Upper lobe of left lung (tissue), 6 donors: ENCODE measurements at regions not wholly inside any gene's neighbourhood (a gene's known extent, or its start where the extent isn't known, plus 50 kb on each side); places are given as distances from the start of the nearest gene placed in this dataset.

Experiments
- ATAC-seq, 2 donors: fragments of 200-7000 bp; cut with Tn5 transposase; one replicate each; pipeline ENCODE4 v1.9.1; 2022; ENCODE audit warnings: mild to moderate bottlenecking in 2 of 2, moderate library complexity in 2 of 2; ENCODE audit not compliant: low FRiP score in 2 of 2
- DNase-seq, 2 donors: peaks; one replicate each; pipeline ENCODE4 v3.0.0-alpha.2; 2019 to 2020
- H3K27ac ChIP-seq, 4 donors: fragments of 200-600 bp; sonication (generic); one replicate each; pipeline ENCODE4 v1.5.1; 2016 to 2019
- H3K27me3 ChIP-seq, 4 donors: fragments of 200-600 bp; sonication (generic); one replicate each; pipeline ENCODE4 v1.5.1; 2017 to 2019
- H3K36me3 ChIP-seq, 4 donors: fragments of 200-600 bp; sonication (generic); one replicate each; pipeline ENCODE4 v1.5.1; 2016 to 2019
- H3K4me1 ChIP-seq, 4 donors: fragments of 200-600 bp; sonication (generic); one replicate each; pipeline ENCODE4 v1.5.1; 2018 to 2019
- H3K4me3 ChIP-seq, 4 donors: fragments of 200-600 bp; sonication (generic); one replicate each; pipeline ENCODE4 v1.5.1; 2017 to 2019; ENCODE audit warnings: mild to moderate bottlenecking in 2 of 4, moderate library complexity in 1 of 4
- H3K9me3 ChIP-seq, 4 donors: fragments of 200-600 bp; sonication (generic); one replicate each; pipeline ENCODE4 v1.5.1; 2018 to 2019
- EP300 ChIP-seq, 4 donors: sonication (generic); formaldehyde crosslinking; IDR thresholded peaks; one replicate each; pipeline ENCODE4 v1.5.1; 2017; ENCODE audit warnings: antibody characterized with exemption in 4 of 4, control low read depth in 2 of 4
- POLR2A ChIP-seq, 4 donors: fragments of 450-650 bp; IDR thresholded peaks; one replicate each; pipeline ENCODE4 v1.5.1; 2016 to 2017; ENCODE audit warnings: antibody characterized with exemption in 4 of 4, mild to moderate bottlenecking in 2 of 4
- POLR2AphosphoS5 ChIP-seq, 2 donors: sonication (generic); formaldehyde crosslinking; IDR thresholded peaks; one replicate each; pipeline ENCODE4 v1.5.1; 2017; ENCODE audit warnings: antibody characterized with exemption in 2 of 2
- WGBS, 2 donors: methylation state at CpG; one replicate each; pipeline ENCODE4 v1.1.5; 2017 to 2018; 5-methylcytosine and 5-hydroxymethylcytosine counted together
- TF ChIP-seq, protein P1 (sequence below), 6 experiments: fragments of 450-650 bp in 4 of 6; fragments of 200-600 bp in 2 of 6; sonication (generic) in 2 of 6; IDR thresholded peaks; one replicate each; pipeline ENCODE4 v1.5.1; 2016 to 2019; ENCODE audit warnings: antibody characterized with exemption in 6 of 6
- donor health status: DM: no; HTN: no; CAD: no; lungs with moderate emphysema.
- donor health status: DM: no; HTN: yes; CAD: no; lungs with severe emphysema.

DNA sequence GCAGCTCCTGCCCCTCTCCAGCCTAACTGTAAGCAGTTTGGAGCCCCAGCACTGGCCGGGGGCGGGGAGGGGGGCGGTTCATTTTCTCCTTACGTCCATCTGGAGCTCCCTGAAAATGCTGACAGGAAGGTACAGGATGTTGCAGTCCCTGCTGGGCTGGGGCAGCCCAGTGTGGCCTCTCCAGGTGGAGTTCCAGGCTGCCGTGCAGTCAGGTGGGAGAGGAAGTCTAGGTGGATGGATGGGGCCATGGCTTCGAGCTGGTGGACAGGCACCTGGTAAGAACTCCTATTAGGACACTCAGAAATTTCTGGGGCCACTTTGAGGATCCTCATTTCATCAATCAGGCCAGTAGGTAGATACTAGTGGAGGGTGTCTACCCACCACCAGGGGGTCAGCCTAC is 295.2 kb downstream of the CDH26 start:
- Histone ChIP-seq H3K4me1 (no peaks in the 10 kb centered on the region), H3K27me3 (no peaks in the 10 kb centered on the region), H3K36me3 (no peaks in the 10 kb centered on the region), H3K27ac (no peak overlapping the region), H3K9me3 (no peaks in the 10 kb centered on the region), H3K4me3 (no peak overlapping the region)
- TF ChIP-seq, protein P1, sequence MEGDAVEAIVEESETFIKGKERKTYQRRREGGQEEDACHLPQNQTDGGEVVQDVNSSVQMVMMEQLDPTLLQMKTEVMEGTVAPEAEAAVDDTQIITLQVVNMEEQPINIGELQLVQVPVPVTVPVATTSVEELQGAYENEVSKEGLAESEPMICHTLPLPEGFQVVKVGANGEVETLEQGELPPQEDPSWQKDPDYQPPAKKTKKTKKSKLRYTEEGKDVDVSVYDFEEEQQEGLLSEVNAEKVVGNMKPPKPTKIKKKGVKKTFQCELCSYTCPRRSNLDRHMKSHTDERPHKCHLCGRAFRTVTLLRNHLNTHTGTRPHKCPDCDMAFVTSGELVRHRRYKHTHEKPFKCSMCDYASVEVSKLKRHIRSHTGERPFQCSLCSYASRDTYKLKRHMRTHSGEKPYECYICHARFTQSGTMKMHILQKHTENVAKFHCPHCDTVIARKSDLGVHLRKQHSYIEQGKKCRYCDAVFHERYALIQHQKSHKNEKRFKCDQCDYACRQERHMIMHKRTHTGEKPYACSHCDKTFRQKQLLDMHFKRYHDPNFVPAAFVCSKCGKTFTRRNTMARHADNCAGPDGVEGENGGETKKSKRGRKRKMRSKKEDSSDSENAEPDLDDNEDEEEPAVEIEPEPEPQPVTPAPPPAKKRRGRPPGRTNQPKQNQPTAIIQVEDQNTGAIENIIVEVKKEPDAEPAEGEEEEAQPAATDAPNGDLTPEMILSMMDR (IDR thresholded peaks at IDR 0.05), result no peak
- no peak for TF ChIP-seq POLR2AphosphoS5 (IDR thresholded peaks at IDR 0.05)
- TF ChIP-seq POLR2A (IDR thresholded peaks at IDR 0.05), result no peak
- TF ChIP-seq EP300 (IDR thresholded peaks at IDR 0.05), result no peak
- 77 to 78% methylated on average over 5 to 6 of the region's 6 CpGs for WGBS, 2 donors
- ATAC-seq (no peak), DNase-seq (peak in 1 of 2 donors; percentile 51)

DNA sequence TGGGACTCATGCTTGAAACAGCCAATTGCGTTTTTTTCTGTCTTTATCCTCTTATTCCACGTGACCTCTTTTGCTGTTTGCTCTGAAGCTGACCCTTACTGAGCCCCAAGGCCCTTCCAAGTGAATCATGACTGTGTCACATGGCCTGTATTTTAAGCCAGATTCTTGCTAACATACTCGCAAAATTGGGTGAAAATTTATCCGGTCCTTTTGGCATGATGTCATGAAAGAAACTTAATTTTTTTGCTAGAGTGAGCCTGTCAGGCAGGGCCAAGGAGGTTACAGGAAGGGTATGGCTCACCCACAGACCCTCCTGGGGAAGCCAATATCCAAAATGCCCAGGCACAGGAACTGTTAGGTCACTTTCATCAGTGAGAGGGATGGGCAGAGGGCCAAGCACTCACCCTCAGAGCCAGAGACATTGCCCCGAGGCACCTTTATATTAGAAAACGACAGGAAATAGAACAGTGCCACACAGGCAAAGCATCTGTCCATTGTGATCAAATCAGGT is 296.7 kb downstream of the CDH26 start:
- no peaks in the 10 kb centered on the region for H3K36me3 ChIP-seq
- H3K27me3 ChIP-seq, result no peaks in the 10 kb centered on the region
- H3K4me1 ChIP-seq, result no peaks in the 10 kb centered on the region
- no peak for ATAC-seq
- H3K4me3 ChIP-seq, result no peak overlapping the region
- TF ChIP-seq, protein P1 (IDR thresholded peaks at IDR 0.05), result no peak
- no peak for TF ChIP-seq POLR2A (IDR thresholded peaks at IDR 0.05)
- TF ChIP-seq POLR2AphosphoS5 (IDR thresholded peaks at IDR 0.05), result no peak
- TF ChIP-seq EP300 (IDR thresholded peaks at IDR 0.05), result no peak
- 45 to 51% methylated on average over 6 of the region's 6 CpGs for WGBS, 2 donors
- H3K9me3 ChIP-seq, result no peaks in the 10 kb centered on the region
- no peak overlapping the region for H3K27ac ChIP-seq
- DNase-seq, result no peak

DNA sequence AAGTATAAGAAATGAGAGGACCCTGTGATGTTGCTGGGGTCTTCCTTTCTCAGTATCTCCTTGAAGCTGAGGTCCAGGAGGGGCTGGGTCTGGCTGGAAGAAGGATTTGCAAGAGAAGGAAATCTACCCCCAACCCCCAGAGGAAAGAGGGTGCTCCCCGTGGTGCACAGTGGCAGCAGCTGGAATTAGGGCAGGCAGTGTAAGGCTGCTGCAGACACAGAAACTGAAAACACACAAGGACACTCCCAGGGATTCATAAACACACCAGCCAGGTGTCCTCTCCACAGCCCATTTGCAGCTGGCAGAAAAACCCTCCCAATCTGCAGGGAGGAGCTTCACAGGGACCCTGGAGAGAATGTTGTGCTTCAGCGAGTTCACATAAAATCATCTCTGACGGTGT is 297.2 kb downstream of the CDH26 start:
- 52 to 71% methylated on average over 3 of the region's 3 CpGs for WGBS, 2 donors
- no peak for TF ChIP-seq POLR2AphosphoS5 (IDR thresholded peaks at IDR 0.05)
- TF ChIP-seq POLR2A (IDR thresholded peaks at IDR 0.05), result no peak
- TF ChIP-seq EP300 (IDR thresholded peaks at IDR 0.05), result no peak
- TF ChIP-seq, protein P1 (IDR thresholded peaks at IDR 0.05), result no peak
- ATAC-seq, result no peak
- no peak overlapping the region for H3K4me3 ChIP-seq
- no peak overlapping the region for H3K27ac ChIP-seq
- H3K27me3 ChIP-seq, result no peaks in the 10 kb centered on the region
- no peaks in the 10 kb centered on the region for H3K9me3 ChIP-seq
- DNase-seq, result no peak
- no peaks in the 10 kb centered on the region for H3K4me1 ChIP-seq
- no peaks in the 10 kb centered on the region for H3K36me3 ChIP-seq

DNA sequence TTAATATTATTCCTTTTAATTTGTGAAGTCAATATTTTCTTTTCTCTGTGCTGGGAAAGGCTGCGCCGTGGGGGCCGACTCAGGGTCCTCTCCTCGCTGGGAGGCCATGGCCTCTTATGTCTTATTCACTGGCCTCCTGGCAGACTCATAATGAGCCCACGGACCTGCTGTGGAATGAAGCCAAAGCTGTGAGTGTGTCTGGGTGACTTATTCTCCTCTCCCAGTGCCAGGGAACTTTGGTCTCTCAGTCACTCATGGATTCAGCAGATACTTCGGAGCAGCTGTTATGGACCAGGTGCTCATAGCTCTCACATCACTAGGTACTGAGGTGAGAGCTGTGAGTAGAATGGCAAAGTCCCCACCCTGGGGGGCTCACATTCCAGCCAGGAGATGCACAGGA is 297.6 kb downstream of the CDH26 start:
- ATAC-seq (no peak), DNase-seq (no peak)
- H3K9me3 ChIP-seq, result no peaks in the 10 kb centered on the region
- WGBS, 2 donors, result 83 to 91% methylated on average over 5 to 6 of the region's 6 CpGs
- H3K27ac ChIP-seq, result no peak overlapping the region
- H3K36me3 ChIP-seq, result no peaks in the 10 kb centered on the region
- no peak overlapping the region for H3K4me3 ChIP-seq
- no peaks in the 10 kb centered on the region for H3K27me3 ChIP-seq
- H3K4me1 ChIP-seq, result no peaks in the 10 kb centered on the region
- TF ChIP-seq POLR2AphosphoS5 (IDR thresholded peaks at IDR 0.05), result no peak
- TF ChIP-seq EP300 (IDR thresholded peaks at IDR 0.05), result no peak
- TF ChIP-seq, protein P1 (IDR thresholded peaks at IDR 0.05), result no peak
- no peak for TF ChIP-seq POLR2A (IDR thresholded peaks at IDR 0.05)

DNA sequence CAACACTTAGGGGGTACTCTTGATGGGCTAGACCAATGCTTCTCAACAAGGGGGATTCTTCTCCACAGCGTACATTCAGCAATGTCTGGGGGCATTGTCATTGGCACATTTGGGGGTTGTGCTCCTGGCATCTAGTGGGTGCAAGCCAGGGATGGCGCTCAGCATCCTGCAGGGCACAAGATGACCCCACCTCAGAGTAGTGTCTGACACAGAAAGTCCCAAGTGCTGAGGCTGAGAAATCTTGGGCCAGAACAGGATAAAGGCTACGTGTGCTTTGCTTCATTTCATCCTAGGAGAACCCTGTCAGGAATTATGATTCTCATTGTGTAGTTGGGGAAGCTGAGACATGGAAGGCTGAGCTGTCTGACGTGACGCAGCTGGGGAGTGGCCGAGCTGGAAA is 298.6 kb downstream of the CDH26 start:
- no peaks in the 10 kb centered on the region for H3K27me3 ChIP-seq
- no peaks in the 10 kb centered on the region for H3K4me1 ChIP-seq
- no peak overlapping the region for H3K27ac ChIP-seq
- H3K9me3 ChIP-seq, result no peaks in the 10 kb centered on the region
- no peak for TF ChIP-seq POLR2A (IDR thresholded peaks at IDR 0.05)
- 81 to 82% methylated on average over 5 to 6 of the region's 6 CpGs for WGBS, 2 donors
- H3K4me3 ChIP-seq, result no peak overlapping the region
- DNase-seq, result no peak
- ATAC-seq, result no peak
- H3K36me3 ChIP-seq, result no peaks in the 10 kb centered on the region
